ENCODE measurements at regions not wholly inside any gene's neighbourhood (a gene's known extent, or its start where the extent isn't known, plus 50 kb on each side); places are given as distances from the start of the nearest gene placed in this dataset.

DNA sequence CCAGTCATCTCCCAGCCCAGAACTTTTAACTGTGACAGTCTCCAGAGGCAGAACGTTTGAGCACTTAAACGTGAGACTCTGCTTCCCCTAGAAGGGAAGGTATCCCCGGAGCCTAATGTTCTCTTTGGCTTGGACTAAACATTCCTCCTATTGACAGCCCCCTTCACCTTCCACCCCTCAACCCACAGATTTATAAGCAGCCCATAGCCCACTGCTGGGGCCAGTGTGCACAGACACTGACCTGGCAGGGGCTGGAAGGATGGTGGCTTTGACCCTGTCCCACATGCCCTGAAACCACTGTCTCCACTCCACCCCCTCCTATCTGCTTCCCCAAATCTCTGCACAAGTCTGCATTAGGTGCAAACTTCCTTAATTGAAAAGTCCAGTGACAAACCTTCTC, 715.0 kb upstream of the IGFBP3 start:
- no peak for TF ChIP-seq Cebpa-rat (IDR thresholded peaks at IDR 0.05)
- H3K36me3 ChIP-seq = no peaks in the 10 kb centered on the region
- no peaks in the 10 kb centered on the region for H3K4me1 ChIP-seq
- H3K9me3 ChIP-seq = no peaks in the 10 kb centered on the region
- H3K4me2 ChIP-seq = no peak overlapping the region
- H4K20me1 ChIP-seq = no peaks in the 10 kb centered on the region
- no peak overlapping the region for H3K27ac ChIP-seq
- H3K9ac ChIP-seq = no peak overlapping the region
- H3K27me3 ChIP-seq = no peaks in the 10 kb centered on the region
- no peak overlapping the region for H3K4me3 ChIP-seq

DNA sequence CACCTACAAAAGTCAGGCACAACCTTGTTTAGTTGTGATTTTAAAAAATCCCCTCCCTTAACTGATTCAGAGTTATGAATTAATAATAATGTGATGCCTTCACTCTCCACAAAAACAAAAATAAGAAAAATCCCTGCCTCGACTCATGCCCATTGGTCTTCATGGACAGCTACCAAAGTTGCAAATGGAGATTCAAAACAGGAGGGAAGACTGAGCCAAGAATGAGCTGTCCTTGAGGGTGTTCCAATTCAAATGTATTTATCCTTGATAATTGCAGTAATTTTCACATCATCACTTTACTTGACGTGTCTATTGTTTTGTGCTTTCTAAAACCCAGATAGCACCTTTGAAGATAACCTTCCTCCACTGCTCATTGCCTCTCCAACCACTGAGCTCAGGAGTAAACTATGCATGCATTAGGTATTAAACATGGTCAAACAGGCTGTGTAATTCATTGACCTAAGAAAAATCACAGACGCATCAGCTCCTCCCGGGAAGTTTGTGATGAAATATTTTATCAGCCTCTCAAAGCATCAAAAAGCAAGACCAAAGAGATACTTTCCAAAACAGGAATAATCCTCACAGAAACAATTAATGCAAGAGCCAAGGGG, 712.7 kb upstream of the IGFBP3 start:
- TF ChIP-seq Cebpa-rat (IDR thresholded peaks at IDR 0.05) = no peak
- H3K27ac ChIP-seq = no peak overlapping the region
- no peaks in the 10 kb centered on the region for H3K27me3 ChIP-seq
- H3K4me1 ChIP-seq = no peaks in the 10 kb centered on the region
- H3K9me3 ChIP-seq = no peaks in the 10 kb centered on the region
- H3K9ac ChIP-seq = no peak overlapping the region
- no peak overlapping the region for H3K4me2 ChIP-seq
- no peak overlapping the region for H3K4me3 ChIP-seq
- H4K20me1 ChIP-seq = no peaks in the 10 kb centered on the region
- H3K36me3 ChIP-seq = no peaks in the 10 kb centered on the region

DNA sequence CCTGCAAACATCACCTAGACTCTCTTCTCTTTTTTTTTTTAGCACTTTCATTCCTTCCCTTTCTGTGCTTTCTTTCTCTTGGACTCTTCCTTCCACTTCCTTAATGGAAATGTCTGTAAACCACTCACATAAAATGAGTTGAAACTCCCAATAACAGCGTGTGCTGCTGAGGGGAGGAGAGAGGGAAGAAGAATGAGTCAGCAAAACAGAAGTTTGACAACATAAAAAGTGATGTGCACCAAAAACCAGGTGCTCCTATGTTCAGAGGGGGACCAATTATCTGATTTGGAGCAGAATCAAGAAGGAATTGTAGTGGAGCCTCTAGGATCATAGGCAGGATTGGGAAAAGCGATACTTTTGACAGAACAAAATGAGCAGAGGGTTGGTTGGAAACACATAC, 712.1 kb upstream of the IGFBP3 start:
- Histone ChIP-seq H3K4me1 (no peaks in the 10 kb centered on the region), H3K27ac (no peak overlapping the region), H3K4me3 (no peak overlapping the region), H3K36me3 (no peaks in the 10 kb centered on the region), H3K9me3 (no peaks in the 10 kb centered on the region), H3K9ac (no peak overlapping the region), H3K4me2 (no peak overlapping the region), H3K27me3 (no peaks in the 10 kb centered on the region), H4K20me1 (no peaks in the 10 kb centered on the region)
- no peak for TF ChIP-seq Cebpa-rat (IDR thresholded peaks at IDR 0.05)

GRCh38 chr7:46630031-46630430, 709.0 kb upstream of the IGFBP3 start:
- Histone ChIP-seq H3K9ac (no peak overlapping the region), H3K27me3 (no peaks in the 10 kb centered on the region), H3K4me3 (no peak overlapping the region), H4K20me1 (no peaks in the 10 kb centered on the region), H3K4me2 (no peak overlapping the region), H3K4me1 (no peaks in the 10 kb centered on the region), H3K36me3 (no peaks in the 10 kb centered on the region), H3K9me3 (no peaks in the 10 kb centered on the region), H3K27ac (no peak overlapping the region)
- TF ChIP-seq Cebpa-rat (IDR thresholded peaks at IDR 0.05) = no peak

GRCh38 chr7:46628389-46628788, 707.3 kb upstream of the IGFBP3 start:
- no peak for TF ChIP-seq Cebpa-rat (IDR thresholded peaks at IDR 0.05)
- H3K4me2 ChIP-seq = no peak overlapping the region
- no peaks in the 10 kb centered on the region for H3K27me3 ChIP-seq
- H3K4me3 ChIP-seq = no peak overlapping the region
- H3K9ac ChIP-seq = no peak overlapping the region
- no peaks in the 10 kb centered on the region for H4K20me1 ChIP-seq
- H3K9me3 ChIP-seq = no peaks in the 10 kb centered on the region
- H3K4me1 ChIP-seq = no peaks in the 10 kb centered on the region
- H3K27ac ChIP-seq = no peak overlapping the region
- H3K36me3 ChIP-seq = no peaks in the 10 kb centered on the region

DNA sequence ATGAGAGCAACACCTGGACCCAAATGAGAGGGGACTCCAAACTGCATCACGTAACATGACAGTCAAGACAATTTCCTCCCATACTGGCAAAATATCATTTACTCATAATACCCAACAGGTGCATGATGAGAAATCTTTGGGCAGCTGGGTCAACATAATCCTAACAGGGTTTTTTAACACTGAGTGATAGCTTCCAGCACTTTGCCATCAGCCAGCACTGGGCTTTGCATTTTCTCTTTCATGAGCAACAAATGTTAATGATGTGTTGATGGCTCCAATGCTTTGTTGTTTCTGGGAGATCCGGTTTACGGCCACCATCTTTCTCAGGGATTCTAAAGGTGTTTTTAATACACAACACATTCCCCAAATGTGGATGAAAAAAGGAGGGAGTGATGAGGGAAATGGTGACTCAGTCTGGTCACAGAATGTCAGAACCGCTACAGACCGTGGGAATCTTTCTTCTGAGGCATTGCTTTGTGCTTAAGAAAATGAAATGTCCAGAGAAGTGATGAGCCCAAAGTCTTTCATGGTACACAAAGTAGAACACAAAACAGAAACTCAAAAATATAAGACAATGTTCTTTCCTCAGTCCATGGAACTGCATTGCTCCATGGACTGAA, 705.7 kb upstream of the IGFBP3 start:
- Histone ChIP-seq H4K20me1 (no peaks in the 10 kb centered on the region), H3K27me3 (no peaks in the 10 kb centered on the region), H3K9me3 (no peaks in the 10 kb centered on the region), H3K4me1 (no peaks in the 10 kb centered on the region), H3K27ac (no peak overlapping the region), H3K9ac (no peak overlapping the region), H3K4me2 (no peak overlapping the region), H3K36me3 (no peaks in the 10 kb centered on the region), H3K4me3 (no peak overlapping the region)
- no peak for TF ChIP-seq Cebpa-rat (IDR thresholded peaks at IDR 0.05)

- H3K9ac ChIP-seq = no peak overlapping the region
- no peak overlapping the region for H3K4me3 ChIP-seq
- no peaks in the 10 kb centered on the region for H3K4me1 ChIP-seq
- no peaks in the 10 kb centered on the region for H3K27me3 ChIP-seq
- no peak overlapping the region for H3K27ac ChIP-seq
- no peaks in the 10 kb centered on the region for H3K9me3 ChIP-seq
- H3K4me2 ChIP-seq = no peak overlapping the region
- no peak for TF ChIP-seq Cebpa-rat (IDR thresholded peaks at IDR 0.05)
- no peaks in the 10 kb centered on the region for H3K36me3 ChIP-seq
- no peaks in the 10 kb centered on the region for H4K20me1 ChIP-seq
These were observed 705.2 kb upstream of the IGFBP3 start for GRCh38 chr7:46626261-46626660.

- Histone ChIP-seq H3K9me3 (no peaks in the 10 kb centered on the region), H4K20me1 (no peaks in the 10 kb centered on the region), H3K27ac (no peak overlapping the region), H3K36me3 (no peaks in the 10 kb centered on the region), H3K4me2 (no peak overlapping the region), H3K9ac (no peak overlapping the region), H3K4me1 (no peaks in the 10 kb centered on the region), H3K27me3 (no peaks in the 10 kb centered on the region), H3K4me3 (no peak overlapping the region)
- TF ChIP-seq Cebpa-rat (IDR thresholded peaks at IDR 0.05) = no peak
These were observed 704.0 kb upstream of the IGFBP3 start for GRCh38 chr7:46625032-46625431.

- no peaks in the 10 kb centered on the region for H4K20me1 ChIP-seq
- no peak overlapping the region for H3K4me2 ChIP-seq
- no peak for TF ChIP-seq Cebpa-rat (IDR thresholded peaks at IDR 0.05)
- H3K4me3 ChIP-seq = no peak overlapping the region
- H3K27ac ChIP-seq = no peak overlapping the region
- no peaks in the 10 kb centered on the region for H3K36me3 ChIP-seq
- no peaks in the 10 kb centered on the region for H3K4me1 ChIP-seq
- no peaks in the 10 kb centered on the region for H3K27me3 ChIP-seq
- H3K9ac ChIP-seq = no peak overlapping the region
- no peaks in the 10 kb centered on the region for H3K9me3 ChIP-seq
These were observed 701.2 kb upstream of the IGFBP3 start for GRCh38 chr7:46622251-46622650.

GRCh38 chr7:46619723-46620310, 698.7 kb upstream of the IGFBP3 start:
- no peak overlapping the region for H3K27ac ChIP-seq

More at GRCh38 chr7:46619723-46620310, 698.7 kb upstream of the IGFBP3 start:
- Histone ChIP-seq H3K9ac (no peak overlapping the region), H3K27me3 (no peaks in the 10 kb centered on the region), H3K36me3 (no peaks in the 10 kb centered on the region), H3K4me3 (no peak overlapping the region), H3K9me3 (no peaks in the 10 kb centered on the region), H4K20me1 (no peaks in the 10 kb centered on the region), H3K4me1 (no peaks in the 10 kb centered on the region), H3K4me2 (no peak overlapping the region)
- no peak for TF ChIP-seq Cebpa-rat (IDR thresholded peaks at IDR 0.05)
